Activated CD4-positive, alpha-beta T cell treated with anti-CD3 and anti-CD28 coated beads, Interleukin-2, Interleukin-6, amounts not matched to agents 100 ng/mL and 50 ng/mL, durations not matched to agents 16 hours and 8 hours (primary cell): ENCODE measurements at regions not wholly inside any gene's neighbourhood (a gene's known extent, or its start where the extent isn't known, plus 50 kb on each side); places are given as distances from the start of the nearest gene placed in this dataset.

Source experiments
- DNase-seq: peaks from one replicate; pipeline ENCODE4 v3.0.0-alpha.2; 2020

GRCh38 chr4:126807132-126807531 is 825.6 kb upstream of the INTU start:
- no peak for DNase-seq

GRCh38 chr4:126812076-126812475 is 820.7 kb upstream of the INTU start:
- DNase-seq: no peak

GRCh38 chr4:126820631-126821030 is 812.1 kb upstream of the INTU start:
- DNase-seq: no peak

GRCh38 chr4:126821152-126821551 is 811.6 kb upstream of the INTU start:
- no peak for DNase-seq

GRCh38 chr4:126825083-126825482 is 807.7 kb upstream of the INTU start:
- no peak for DNase-seq

GRCh38 chr4:126827669-126828068 is 805.1 kb upstream of the INTU start:
- no peak for DNase-seq

- DNase-seq: no peak
These were observed 797.9 kb upstream of the INTU start for GRCh38 chr4:126834854-126835253.

- no peak for DNase-seq
These were observed 793.6 kb upstream of the INTU start for GRCh38 chr4:126838941-126839679.

- DNase-seq: no peak
These were observed 789.2 kb upstream of the INTU start for GRCh38 chr4:126843492-126844067.

GRCh38 chr4:126850286-126850685 is 782.5 kb upstream of the INTU start:
- peak; percentile 19 for DNase-seq

GRCh38 chr4:126851391-126851790 is 781.4 kb upstream of the INTU start:
- DNase-seq: no peak

GRCh38 chr4:126853715-126854114 is 779.0 kb upstream of the INTU start:
- DNase-seq: no peak

GRCh38 chr4:126856906-126857305 is 775.9 kb upstream of the INTU start:
- DNase-seq: no peak

GRCh38 chr4:126859314-126859713 is 773.4 kb upstream of the INTU start:
- DNase-seq: no peak

GRCh38 chr4:126859872-126860271 is 772.9 kb upstream of the INTU start:
- DNase-seq: no peak

- DNase-seq: no peak
These were observed 772.4 kb upstream of the INTU start for GRCh38 chr4:126860308-126860707.

- DNase-seq: no peak
These were observed 762.8 kb upstream of the INTU start for GRCh38 chr4:126869967-126870366.

- no peak for DNase-seq
These were observed 760.9 kb upstream of the INTU start for GRCh38 chr4:126871810-126872209.

GRCh38 chr4:126874533-126874932 is 758.2 kb upstream of the INTU start:
- DNase-seq: no peak

GRCh38 chr4:126888968-126889367 is 743.8 kb upstream of the INTU start:
- no peak for DNase-seq

- no peak for DNase-seq
These were observed 742.4 kb upstream of the INTU start for GRCh38 chr4:126890383-126890782.

- DNase-seq: no peak
These were observed 741.8 kb upstream of the INTU start for GRCh38 chr4:126890994-126891393.

GRCh38 chr4:126894963-126895362 is 737.8 kb upstream of the INTU start:
- DNase-seq: no peak

GRCh38 chr4:126895988-126896570 is 736.7 kb upstream of the INTU start:
- no peak for DNase-seq

- DNase-seq: no peak
These were observed 735.7 kb upstream of the INTU start for GRCh38 chr4:126897038-126897437.
